ENCODE measurements at regions not wholly inside any gene's neighbourhood (a gene's known extent, or its start where the extent isn't known, plus 50 kb on each side); places are given as distances from the start of the nearest gene placed in this dataset.

DNA sequence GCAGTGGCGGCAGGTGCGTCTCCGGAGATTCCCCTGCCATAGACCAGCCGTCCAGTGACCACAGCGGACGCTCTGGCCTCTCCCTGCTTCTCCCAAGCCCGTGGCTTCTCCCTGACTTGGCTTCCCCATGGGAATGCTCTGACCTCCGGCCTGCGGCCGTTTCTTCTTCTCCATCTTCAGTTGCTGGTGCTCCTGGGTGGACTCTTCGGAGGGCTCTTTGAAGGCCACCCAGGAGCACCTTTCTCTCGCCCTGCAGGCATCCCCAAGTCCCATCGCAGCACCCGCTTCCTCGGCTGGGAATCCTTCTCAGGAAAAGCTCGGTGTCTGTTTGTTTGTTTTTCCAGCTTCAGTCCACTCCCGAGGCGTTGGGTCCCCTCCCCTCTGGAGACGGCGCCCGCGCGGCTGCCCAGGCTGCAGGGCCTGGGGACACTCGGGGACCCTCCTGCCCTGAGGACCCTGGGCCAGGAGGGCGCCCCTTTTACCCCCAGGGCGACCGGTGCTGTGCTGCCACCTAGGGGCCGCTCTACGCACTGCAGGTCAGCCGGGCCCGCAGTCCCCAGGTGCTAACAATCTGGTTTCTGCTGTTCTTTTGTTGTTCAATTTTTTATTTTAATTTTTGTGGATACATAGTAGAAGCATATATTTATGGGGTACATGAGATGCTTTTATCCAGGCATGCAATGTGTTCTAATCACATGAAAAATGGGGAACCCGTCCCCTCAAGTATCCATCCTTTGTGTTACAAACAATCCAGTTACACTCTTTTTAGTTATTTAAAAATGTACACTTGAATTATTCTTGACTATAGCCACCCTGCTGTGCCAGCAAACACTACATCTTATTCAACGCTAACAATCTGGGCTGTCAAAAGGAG is 197.9 kb upstream of the ADAMTS16 start:
- DNase-seq (no peak), ATAC-seq (ENCODE audit: low FRiP score) (peak; percentile 61)
- no peaks in the 10 kb centered on the region for H3K27me3 ChIP-seq (ENCODE audit: control insufficient read depth in 1 of 2, insufficient read depth in 2 of 2, low read length in 1 of 2)
- no peaks in the 10 kb centered on the region for H3K4me1 ChIP-seq (ENCODE audit: control insufficient read depth in 1 of 2, insufficient read depth in 2 of 2, low read length in 2 of 2)
- no peaks in the 10 kb centered on the region for H3K9me3 ChIP-seq (ENCODE audit: control insufficient read depth, low read length)
- intact Hi-C loops (cut with DNase I): no loop called here
- 38 to 44% methylated on average over 29 to 33 of the region's 33 CpGs for WGBS, 2 donors
- H3K27ac ChIP-seq (ENCODE audit: low read depth in 1 of 2, low read length in 2 of 2): no peak overlapping the region
- no peaks in the 10 kb centered on the region for H3K36me3 ChIP-seq (ENCODE audit: control insufficient read depth in 1 of 2, insufficient read depth in 2 of 2, low read length in 1 of 2)
- H3K4me3 ChIP-seq (ENCODE audit: low read length in 2 of 2): no peak overlapping the region

DNA sequence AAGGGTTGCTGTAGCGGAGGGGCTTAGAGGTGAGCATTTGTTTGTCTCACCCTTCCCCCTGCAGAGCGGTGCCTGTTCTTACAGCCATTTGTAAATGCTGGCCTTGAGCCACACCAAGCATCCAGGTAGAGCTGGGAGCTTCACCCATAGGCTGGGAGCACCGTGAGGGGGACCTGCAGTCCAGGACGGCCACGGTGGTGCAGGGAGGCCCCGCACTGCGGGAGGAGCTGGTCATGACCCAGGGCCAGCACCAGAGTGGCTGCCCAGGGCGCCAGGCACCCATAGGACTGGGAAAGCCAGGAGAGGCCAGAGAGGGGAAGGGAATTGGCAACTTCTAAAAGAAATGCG is 197.3 kb upstream of the ADAMTS16 start:
- no peaks in the 10 kb centered on the region for H3K27me3 ChIP-seq (ENCODE audit: control insufficient read depth in 1 of 2, insufficient read depth in 2 of 2, low read length in 1 of 2)
- no peaks in the 10 kb centered on the region for H3K4me1 ChIP-seq (ENCODE audit: control insufficient read depth in 1 of 2, insufficient read depth in 2 of 2, low read length in 2 of 2)
- H3K4me3 ChIP-seq (ENCODE audit: low read length in 2 of 2): no peak overlapping the region
- no peak for DNase-seq
- WGBS, 2 donors: 76% methylated on average over 9 of the region's 9 CpGs
- H3K9me3 ChIP-seq (ENCODE audit: control insufficient read depth, low read length): no peaks in the 10 kb centered on the region
- H3K36me3 ChIP-seq (ENCODE audit: control insufficient read depth in 1 of 2, insufficient read depth in 2 of 2, low read length in 1 of 2): no peaks in the 10 kb centered on the region
- H3K27ac ChIP-seq (ENCODE audit: low read depth in 1 of 2, low read length in 2 of 2): no peak overlapping the region
- intact Hi-C loops (cut with DNase I): no loop called here
- ATAC-seq (ENCODE audit: low FRiP score): no peak

DNA sequence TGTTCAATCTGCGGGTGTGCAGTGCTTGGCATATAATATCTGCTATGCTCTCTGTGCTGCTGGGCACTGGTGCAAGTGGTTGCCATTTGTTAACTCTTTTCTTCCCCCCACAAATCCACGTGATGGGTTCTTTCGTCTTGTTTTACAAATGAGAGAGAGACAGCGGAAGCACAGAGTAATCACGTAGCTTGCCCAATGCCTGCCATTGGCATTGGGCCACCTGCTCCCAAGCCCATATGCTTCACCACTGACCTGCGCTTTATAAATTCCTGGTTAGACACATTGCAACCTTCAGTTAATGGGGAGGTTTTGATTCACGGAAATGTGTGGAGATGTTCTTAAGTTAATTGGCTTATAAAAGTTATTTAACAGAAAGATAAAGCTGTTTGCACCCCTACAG is 194.8 kb upstream of the ADAMTS16 start:
- ATAC-seq (ENCODE audit: low FRiP score) (no peak), DNase-seq (no peak)
- intact Hi-C loops (cut with DNase I): no loop called here
- H3K9me3 ChIP-seq (ENCODE audit: control insufficient read depth, low read length): no peaks in the 10 kb centered on the region
- no peaks in the 10 kb centered on the region for H3K27me3 ChIP-seq (ENCODE audit: control insufficient read depth in 1 of 2, insufficient read depth in 2 of 2, low read length in 1 of 2)
- H3K36me3 ChIP-seq (ENCODE audit: control insufficient read depth in 1 of 2, insufficient read depth in 2 of 2, low read length in 1 of 2): no peaks in the 10 kb centered on the region
- no peaks in the 10 kb centered on the region for H3K4me1 ChIP-seq (ENCODE audit: control insufficient read depth in 1 of 2, insufficient read depth in 2 of 2, low read length in 2 of 2)
- H3K27ac ChIP-seq (ENCODE audit: low read depth in 1 of 2, low read length in 2 of 2): no peak overlapping the region
- 79 to 81% methylated on average over 7 of the region's 7 CpGs for WGBS, 2 donors
- H3K4me3 ChIP-seq (ENCODE audit: low read length in 2 of 2): no peak overlapping the region

DNA sequence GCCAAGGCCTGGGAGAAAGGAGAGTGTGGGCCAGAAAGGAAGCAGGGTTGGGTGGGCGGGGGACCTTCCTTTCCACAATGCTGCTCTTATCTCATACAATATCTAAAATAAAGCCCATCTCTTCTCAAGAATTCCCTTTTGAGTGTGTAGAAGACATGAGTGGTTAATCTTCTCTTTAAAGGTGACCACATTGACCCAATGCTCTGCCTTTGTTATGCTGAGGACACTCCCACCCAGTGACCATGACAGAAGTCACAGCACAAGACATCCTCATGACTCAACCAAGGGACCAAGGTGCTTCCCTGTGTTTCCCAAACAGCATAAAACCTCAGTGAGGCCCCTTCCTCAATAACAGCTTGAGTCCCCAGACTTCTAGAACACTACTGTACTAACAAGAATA is 193.0 kb upstream of the ADAMTS16 start:
- Histone ChIP-seq H3K27me3 (ENCODE audit: control insufficient read depth in 1 of 2, insufficient read depth in 2 of 2, low read length in 1 of 2) (no peaks in the 10 kb centered on the region), H3K27ac (ENCODE audit: low read depth in 1 of 2, low read length in 2 of 2) (no peak overlapping the region), H3K4me1 (ENCODE audit: control insufficient read depth in 1 of 2, insufficient read depth in 2 of 2, low read length in 2 of 2) (no peaks in the 10 kb centered on the region), H3K4me3 (ENCODE audit: low read length in 2 of 2) (no peak overlapping the region), H3K36me3 (ENCODE audit: control insufficient read depth in 1 of 2, insufficient read depth in 2 of 2, low read length in 1 of 2) (no peaks in the 10 kb centered on the region), H3K9me3 (ENCODE audit: control insufficient read depth, low read length) (no peaks in the 10 kb centered on the region)
- DNase-seq (no peak), ATAC-seq (ENCODE audit: low FRiP score) (no peak)
- intact Hi-C loops (cut with DNase I): no loop called here
- WGBS, 2 donors: 80 to 86% methylated on average over 1 of the region's 1 CpG

DNA sequence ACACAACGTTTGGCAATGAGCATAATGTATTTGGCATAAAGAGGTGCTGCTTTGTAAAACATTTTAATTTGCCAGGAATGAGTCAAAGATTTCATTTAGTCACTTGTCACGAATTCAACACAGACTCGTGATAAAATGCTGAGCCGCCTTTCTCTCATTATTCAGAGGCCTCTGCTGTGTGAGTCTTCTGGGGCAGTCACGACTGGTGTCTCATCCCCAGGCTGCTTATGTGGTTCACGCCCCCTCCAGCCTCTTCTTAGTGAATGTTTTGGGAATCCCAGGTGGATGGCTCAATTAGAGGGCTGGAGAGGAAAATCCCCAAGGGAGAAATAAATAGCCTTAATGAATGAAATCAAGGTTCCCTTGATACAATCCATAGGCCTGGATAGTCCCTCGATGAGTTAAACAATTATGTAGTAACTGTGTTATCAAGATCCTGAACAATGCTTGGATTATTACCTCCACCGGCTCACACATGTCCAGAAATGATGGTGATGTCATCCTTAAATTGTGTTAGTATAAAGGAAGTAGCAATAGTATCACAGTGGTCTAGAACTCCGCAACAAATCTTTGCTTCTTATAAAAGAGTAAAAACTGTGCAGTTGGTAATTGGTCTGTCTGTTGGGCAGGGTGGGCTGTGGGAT is 192.1 kb upstream of the ADAMTS16 start:
- Histone ChIP-seq H3K27ac (ENCODE audit: low read depth in 1 of 2, low read length in 2 of 2) (no peak overlapping the region), H3K27me3 (ENCODE audit: control insufficient read depth in 1 of 2, insufficient read depth in 2 of 2, low read length in 1 of 2) (no peaks in the 10 kb centered on the region), H3K9me3 (ENCODE audit: control insufficient read depth, low read length) (no peaks in the 10 kb centered on the region), H3K4me3 (ENCODE audit: low read length in 2 of 2) (no peak overlapping the region), H3K36me3 (ENCODE audit: control insufficient read depth in 1 of 2, insufficient read depth in 2 of 2, low read length in 1 of 2) (no peaks in the 10 kb centered on the region), H3K4me1 (ENCODE audit: control insufficient read depth in 1 of 2, insufficient read depth in 2 of 2, low read length in 2 of 2) (no peaks in the 10 kb centered on the region)
- intact Hi-C loops (cut with DNase I): no loop called here
- DNase-seq (no peak), ATAC-seq (ENCODE audit: low FRiP score) (no peak)
- WGBS, 2 donors: 69 to 70% methylated on average over 9 of the region's 9 CpGs

DNA sequence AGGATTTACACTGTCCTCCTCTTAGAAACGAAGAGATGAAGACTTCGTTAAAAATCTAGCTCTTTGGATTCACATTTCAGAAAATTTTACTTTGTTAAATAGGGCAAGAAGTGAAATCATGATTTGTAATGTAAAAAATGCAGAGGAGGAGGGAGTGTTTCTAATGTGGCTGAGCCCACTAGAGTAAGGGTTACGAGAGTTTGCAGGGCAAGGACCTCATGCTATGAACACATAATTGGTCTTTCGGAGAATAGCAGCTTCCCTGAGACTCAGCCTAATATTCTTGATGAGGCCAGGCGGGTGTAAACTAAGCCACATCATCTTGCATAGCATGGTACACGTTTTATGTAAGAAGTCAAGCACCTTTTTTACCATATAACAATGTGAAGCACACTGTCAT is 191.0 kb upstream of the ADAMTS16 start:
- 62 to 66% methylated on average over 6 of the region's 6 CpGs for WGBS, 2 donors
- DNase-seq: no peak
- Histone ChIP-seq H3K27me3 (ENCODE audit: control insufficient read depth in 1 of 2, insufficient read depth in 2 of 2, low read length in 1 of 2) (no peaks in the 10 kb centered on the region), H3K4me1 (ENCODE audit: control insufficient read depth in 1 of 2, insufficient read depth in 2 of 2, low read length in 2 of 2) (no peaks in the 10 kb centered on the region), H3K9me3 (ENCODE audit: control insufficient read depth, low read length) (no peaks in the 10 kb centered on the region), H3K4me3 (ENCODE audit: low read length in 2 of 2) (no peak overlapping the region), H3K27ac (ENCODE audit: low read depth in 1 of 2, low read length in 2 of 2) (no peak overlapping the region), H3K36me3 (ENCODE audit: control insufficient read depth in 1 of 2, insufficient read depth in 2 of 2, low read length in 1 of 2) (no peaks in the 10 kb centered on the region)
- ATAC-seq (ENCODE audit: low FRiP score): no peak
- intact Hi-C loops (cut with DNase I): no loop called here

DNA sequence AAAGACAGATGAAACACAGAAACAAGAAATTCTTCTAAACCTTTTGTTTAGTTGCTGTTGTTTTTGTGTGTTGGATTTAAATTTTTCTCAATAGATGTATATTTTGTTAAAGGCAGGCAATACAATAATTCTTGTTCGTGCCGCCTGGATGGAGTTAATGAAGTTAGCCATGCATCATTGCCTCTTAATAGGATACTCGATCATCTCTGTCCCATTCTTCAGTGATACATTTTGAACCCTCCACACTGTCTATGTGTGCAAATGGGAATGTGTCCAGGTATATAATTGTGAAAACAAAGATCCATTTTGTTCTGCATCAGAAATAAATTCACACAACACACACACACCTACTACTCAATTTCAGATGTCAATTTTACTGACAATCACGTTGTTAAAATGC is 186.6 kb upstream of the ADAMTS16 start:
- no peaks in the 10 kb centered on the region for H3K4me1 ChIP-seq (ENCODE audit: control insufficient read depth in 1 of 2, insufficient read depth in 2 of 2, low read length in 2 of 2)
- no peak overlapping the region for H3K4me3 ChIP-seq (ENCODE audit: low read length in 2 of 2)
- H3K9me3 ChIP-seq (ENCODE audit: control insufficient read depth, low read length): no peaks in the 10 kb centered on the region
- no peak overlapping the region for H3K27ac ChIP-seq (ENCODE audit: low read depth in 1 of 2, low read length in 2 of 2)
- ATAC-seq (ENCODE audit: low FRiP score) (no peak), DNase-seq (no peak)
- H3K27me3 ChIP-seq (ENCODE audit: control insufficient read depth in 1 of 2, insufficient read depth in 2 of 2, low read length in 1 of 2): no peaks in the 10 kb centered on the region
- H3K36me3 ChIP-seq (ENCODE audit: control insufficient read depth in 1 of 2, insufficient read depth in 2 of 2, low read length in 1 of 2): no peaks in the 10 kb centered on the region
- 77% methylated on average over 4 of the region's 4 CpGs for WGBS, 2 donors
- intact Hi-C loops (cut with DNase I): no loop called here

DNA sequence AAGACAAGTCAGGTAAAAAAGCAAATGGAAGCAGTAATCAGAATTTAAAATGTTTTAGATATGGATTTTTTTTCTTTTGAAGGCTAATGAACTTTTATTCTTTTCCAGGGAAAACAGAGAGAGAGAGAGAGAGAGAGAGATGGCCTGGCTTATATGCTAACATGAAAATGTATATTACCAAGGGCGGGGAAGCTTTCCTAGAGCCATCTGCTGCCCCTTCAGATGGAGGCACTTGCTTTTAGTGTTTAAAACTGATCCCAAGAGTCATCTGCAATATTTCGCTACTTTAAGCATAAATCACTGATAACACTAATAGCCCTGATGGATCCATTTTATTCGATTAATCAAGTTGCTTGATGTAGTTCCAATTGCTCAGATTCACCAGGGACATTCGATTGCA is 186.1 kb upstream of the ADAMTS16 start:
- no peak for ATAC-seq (ENCODE audit: low FRiP score)

DNA sequence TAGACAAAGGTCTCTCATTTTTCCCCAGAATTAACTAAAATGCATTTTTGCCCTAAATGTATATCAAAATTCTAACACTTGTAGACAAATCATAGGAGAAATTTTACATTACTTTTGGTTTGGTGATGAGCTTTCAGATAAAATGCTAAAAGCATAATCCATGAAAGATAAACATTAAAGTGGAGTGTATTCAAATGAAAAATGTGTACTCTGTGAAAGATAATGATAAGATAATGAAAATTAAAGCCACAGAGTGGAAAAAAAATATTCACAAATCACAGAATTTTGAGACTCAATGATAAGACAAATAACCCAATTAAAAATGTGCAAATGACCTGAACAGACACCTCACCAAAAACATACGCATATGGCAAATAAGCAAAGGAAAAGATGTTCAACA is 176.9 kb upstream of the ADAMTS16 start:
- H3K36me3 ChIP-seq (ENCODE audit: control insufficient read depth in 1 of 2, insufficient read depth in 2 of 2, low read length in 1 of 2): no peaks in the 10 kb centered on the region
- H3K9me3 ChIP-seq (ENCODE audit: control insufficient read depth, low read length): no peaks in the 10 kb centered on the region
- H3K4me1 ChIP-seq (ENCODE audit: control insufficient read depth in 1 of 2, insufficient read depth in 2 of 2, low read length in 2 of 2): no peaks in the 10 kb centered on the region
- DNase-seq (no peak), ATAC-seq (ENCODE audit: low FRiP score) (no peak)
- 71 to 93% methylated on average over 1 of the region's 1 CpG for WGBS, 2 donors
- H3K4me3 ChIP-seq (ENCODE audit: low read length in 2 of 2): no peak overlapping the region
- peaks cover 0 to 2% of the 10 kb centered on the region in 2 donors for H3K27me3 ChIP-seq (ENCODE audit: control insufficient read depth in 1 of 2, insufficient read depth in 2 of 2, low read length in 1 of 2)
- intact Hi-C loops (cut with DNase I): no loop called here
- H3K27ac ChIP-seq (ENCODE audit: low read depth in 1 of 2, low read length in 2 of 2): no peak overlapping the region

More for the DNA sequence above, 186.1 kb upstream of the ADAMTS16 start:
- 82 to 88% methylated on average over 4 of the region's 4 CpGs for WGBS, 2 donors
- Histone ChIP-seq H3K4me3 (ENCODE audit: low read length in 2 of 2) (no peak overlapping the region), H3K36me3 (ENCODE audit: control insufficient read depth in 1 of 2, insufficient read depth in 2 of 2, low read length in 1 of 2) (no peaks in the 10 kb centered on the region), H3K27me3 (ENCODE audit: control insufficient read depth in 1 of 2, insufficient read depth in 2 of 2, low read length in 1 of 2) (no peaks in the 10 kb centered on the region), H3K4me1 (ENCODE audit: control insufficient read depth in 1 of 2, insufficient read depth in 2 of 2, low read length in 2 of 2) (no peaks in the 10 kb centered on the region), H3K27ac (ENCODE audit: low read depth in 1 of 2, low read length in 2 of 2) (no peak overlapping the region), H3K9me3 (ENCODE audit: control insufficient read depth, low read length) (no peaks in the 10 kb centered on the region)
- intact Hi-C loops (cut with DNase I): no loop called here
- no peak for DNase-seq
